Liver (tissue), 3 donors: ENCODE measurements at regions not wholly inside any gene's neighbourhood (a gene's known extent, or its start where the extent isn't known, plus 50 kb on each side); places are given as distances from the start of the nearest gene placed in this dataset.

Experiments used
- EGR1 ChIP-seq, 2 donors: IDR thresholded peaks; 2 replicates each; pipeline ENCODE4 v1.6.1; 2016 to 2018; ENCODE audit warnings: antibody characterized with exemption in 2 of 2, low read depth in 2 of 2
- FOXA1 ChIP-seq: IDR thresholded peaks from 2 replicates; pipeline ENCODE4 v1.6.1; 2016; ENCODE audit warnings: antibody characterized with exemption
- GABPA ChIP-seq, 2 donors: IDR thresholded peaks in 1 of 2; conservative IDR thresholded peaks in 1 of 2; 2 replicates each; pipeline ENCODE4 v1.6.1; 2016; ENCODE audit warnings: antibody characterized with exemption in 2 of 2, mild to moderate bottlenecking in 1 of 2, moderate library complexity in 1 of 2
- HNF4A ChIP-seq, 2 donors: conservative IDR thresholded peaks; 2 replicates each; pipeline ENCODE4 v1.6.1; 2016; ENCODE audit warnings: antibody characterized with exemption in 2 of 2, mild to moderate bottlenecking in 2 of 2
- JUND ChIP-seq, 2 donors: IDR thresholded peaks; 2 replicates each; pipeline ENCODE4 v1.6.1; 2016; ENCODE audit warnings: antibody characterized with exemption in 2 of 2
- RAD21 ChIP-seq, 2 donors: IDR thresholded peaks; 2 replicates each; pipeline ENCODE4 v1.6.1; 2016; ENCODE audit warnings: antibody characterized with exemption in 2 of 2, mild to moderate bottlenecking in 2 of 2
- SP1 ChIP-seq: IDR thresholded peaks from 2 replicates; pipeline ENCODE4 v1.6.1; 2018; ENCODE audit warnings: antibody characterized with exemption, mild to moderate bottlenecking
- TAF1 ChIP-seq: conservative IDR thresholded peaks from 2 replicates; pipeline ENCODE4 v1.6.1; 2016; ENCODE audit warnings: antibody characterized with exemption, mild to moderate bottlenecking
- YY1 ChIP-seq: IDR thresholded peaks from 2 replicates; pipeline ENCODE4 v1.6.1; 2016; ENCODE audit warnings: antibody characterized with exemption, mild to moderate bottlenecking
- TF ChIP-seq, protein P1 (sequence below): fragments of 150-350 bp; IDR thresholded peaks from 2 replicates; pipeline ENCODE4 v1.5.1; 2017; ENCODE audit warnings: improper control_type of control experiment, low read depth, low read length; ENCODE audit not compliant: missing input control
- TF ChIP-seq, protein P2 (sequence below): IDR thresholded peaks from 2 replicates; pipeline ENCODE4 v1.6.1; 2016; ENCODE audit warnings: antibody characterized with exemption, mild to moderate bottlenecking
- TF ChIP-seq, protein P3 (sequence below): IDR thresholded peaks from 2 replicates; pipeline ENCODE4 v1.6.1; 2016; ENCODE audit warnings: antibody characterized with exemption
- TF ChIP-seq, protein P4 (sequence below): IDR thresholded peaks from 2 replicates; pipeline ENCODE4 v1.6.1; 2016; ENCODE audit warnings: antibody characterized with exemption
- TF ChIP-seq, protein P5 (sequence below): IDR thresholded peaks from 2 replicates; pipeline ENCODE4 v1.6.1; 2016; ENCODE audit warnings: antibody characterized with exemption
- donor health status: healthy.
- donor health status: healthy.

DNA sequence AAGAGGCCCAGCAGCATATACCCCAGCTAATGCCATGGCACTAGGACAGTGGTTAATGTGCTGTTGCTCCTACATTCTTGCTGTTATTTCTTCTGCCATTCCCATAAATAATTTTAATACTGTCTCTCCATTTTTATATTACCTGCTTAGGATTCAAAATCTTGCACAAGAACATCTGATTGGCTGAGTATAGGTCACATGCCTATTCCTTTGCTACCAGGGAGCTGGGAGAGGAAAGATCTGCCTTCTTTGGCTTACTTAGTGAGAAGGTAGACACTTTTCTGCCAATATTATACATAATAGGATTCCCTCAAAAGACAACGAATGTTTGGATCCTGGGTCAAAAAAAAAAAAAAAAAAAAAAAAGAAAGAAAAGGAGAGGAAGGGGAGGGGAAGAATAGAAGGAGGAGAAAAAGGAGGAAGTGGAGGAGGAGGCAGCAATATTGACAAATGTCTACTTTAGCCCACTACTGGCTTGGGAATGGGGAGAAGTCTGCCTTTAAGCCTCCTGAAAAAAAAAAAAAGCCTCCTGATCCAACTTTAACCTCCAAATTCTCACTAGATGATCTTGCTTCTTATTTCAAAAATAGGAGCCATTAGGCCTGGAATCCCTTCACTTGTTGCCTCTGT is 134.5 kb upstream of the HNRNPU start:
- TF ChIP-seq, protein P1, sequence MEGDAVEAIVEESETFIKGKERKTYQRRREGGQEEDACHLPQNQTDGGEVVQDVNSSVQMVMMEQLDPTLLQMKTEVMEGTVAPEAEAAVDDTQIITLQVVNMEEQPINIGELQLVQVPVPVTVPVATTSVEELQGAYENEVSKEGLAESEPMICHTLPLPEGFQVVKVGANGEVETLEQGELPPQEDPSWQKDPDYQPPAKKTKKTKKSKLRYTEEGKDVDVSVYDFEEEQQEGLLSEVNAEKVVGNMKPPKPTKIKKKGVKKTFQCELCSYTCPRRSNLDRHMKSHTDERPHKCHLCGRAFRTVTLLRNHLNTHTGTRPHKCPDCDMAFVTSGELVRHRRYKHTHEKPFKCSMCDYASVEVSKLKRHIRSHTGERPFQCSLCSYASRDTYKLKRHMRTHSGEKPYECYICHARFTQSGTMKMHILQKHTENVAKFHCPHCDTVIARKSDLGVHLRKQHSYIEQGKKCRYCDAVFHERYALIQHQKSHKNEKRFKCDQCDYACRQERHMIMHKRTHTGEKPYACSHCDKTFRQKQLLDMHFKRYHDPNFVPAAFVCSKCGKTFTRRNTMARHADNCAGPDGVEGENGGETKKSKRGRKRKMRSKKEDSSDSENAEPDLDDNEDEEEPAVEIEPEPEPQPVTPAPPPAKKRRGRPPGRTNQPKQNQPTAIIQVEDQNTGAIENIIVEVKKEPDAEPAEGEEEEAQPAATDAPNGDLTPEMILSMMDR, result no peak
- TF ChIP-seq, protein P2, sequence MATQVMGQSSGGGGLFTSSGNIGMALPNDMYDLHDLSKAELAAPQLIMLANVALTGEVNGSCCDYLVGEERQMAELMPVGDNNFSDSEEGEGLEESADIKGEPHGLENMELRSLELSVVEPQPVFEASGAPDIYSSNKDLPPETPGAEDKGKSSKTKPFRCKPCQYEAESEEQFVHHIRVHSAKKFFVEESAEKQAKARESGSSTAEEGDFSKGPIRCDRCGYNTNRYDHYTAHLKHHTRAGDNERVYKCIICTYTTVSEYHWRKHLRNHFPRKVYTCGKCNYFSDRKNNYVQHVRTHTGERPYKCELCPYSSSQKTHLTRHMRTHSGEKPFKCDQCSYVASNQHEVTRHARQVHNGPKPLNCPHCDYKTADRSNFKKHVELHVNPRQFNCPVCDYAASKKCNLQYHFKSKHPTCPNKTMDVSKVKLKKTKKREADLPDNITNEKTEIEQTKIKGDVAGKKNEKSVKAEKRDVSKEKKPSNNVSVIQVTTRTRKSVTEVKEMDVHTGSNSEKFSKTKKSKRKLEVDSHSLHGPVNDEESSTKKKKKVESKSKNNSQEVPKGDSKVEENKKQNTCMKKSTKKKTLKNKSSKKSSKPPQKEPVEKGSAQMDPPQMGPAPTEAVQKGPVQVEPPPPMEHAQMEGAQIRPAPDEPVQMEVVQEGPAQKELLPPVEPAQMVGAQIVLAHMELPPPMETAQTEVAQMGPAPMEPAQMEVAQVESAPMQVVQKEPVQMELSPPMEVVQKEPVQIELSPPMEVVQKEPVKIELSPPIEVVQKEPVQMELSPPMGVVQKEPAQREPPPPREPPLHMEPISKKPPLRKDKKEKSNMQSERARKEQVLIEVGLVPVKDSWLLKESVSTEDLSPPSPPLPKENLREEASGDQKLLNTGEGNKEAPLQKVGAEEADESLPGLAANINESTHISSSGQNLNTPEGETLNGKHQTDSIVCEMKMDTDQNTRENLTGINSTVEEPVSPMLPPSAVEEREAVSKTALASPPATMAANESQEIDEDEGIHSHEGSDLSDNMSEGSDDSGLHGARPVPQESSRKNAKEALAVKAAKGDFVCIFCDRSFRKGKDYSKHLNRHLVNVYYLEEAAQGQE, result no peak
- no peak for TF ChIP-seq GABPA (IDR thresholded peaks at IDR 0.05 in 1 of 2, conservative IDR thresholded peaks at IDR 0.05 in 1 of 2)
- no peak for TF ChIP-seq EGR1 (IDR thresholded peaks at IDR 0.05; ENCODE audit: low read depth in 2 of 2)
- TF ChIP-seq TAF1, result no peak
- TF ChIP-seq, protein P3, sequence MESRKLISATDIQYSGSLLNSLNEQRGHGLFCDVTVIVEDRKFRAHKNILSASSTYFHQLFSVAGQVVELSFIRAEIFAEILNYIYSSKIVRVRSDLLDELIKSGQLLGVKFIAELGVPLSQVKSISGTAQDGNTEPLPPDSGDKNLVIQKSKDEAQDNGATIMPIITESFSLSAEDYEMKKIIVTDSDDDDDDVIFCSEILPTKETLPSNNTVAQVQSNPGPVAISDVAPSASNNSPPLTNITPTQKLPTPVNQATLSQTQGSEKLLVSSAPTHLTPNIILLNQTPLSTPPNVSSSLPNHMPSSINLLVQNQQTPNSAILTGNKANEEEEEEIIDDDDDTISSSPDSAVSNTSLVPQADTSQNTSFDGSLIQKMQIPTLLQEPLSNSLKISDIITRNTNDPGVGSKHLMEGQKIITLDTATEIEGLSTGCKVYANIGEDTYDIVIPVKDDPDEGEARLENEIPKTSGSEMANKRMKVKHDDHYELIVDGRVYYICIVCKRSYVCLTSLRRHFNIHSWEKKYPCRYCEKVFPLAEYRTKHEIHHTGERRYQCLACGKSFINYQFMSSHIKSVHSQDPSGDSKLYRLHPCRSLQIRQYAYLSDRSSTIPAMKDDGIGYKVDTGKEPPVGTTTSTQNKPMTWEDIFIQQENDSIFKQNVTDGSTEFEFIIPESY, result no peak
- no peak for TF ChIP-seq RAD21 (IDR thresholded peaks at IDR 0.05)
- TF ChIP-seq, protein P4, sequence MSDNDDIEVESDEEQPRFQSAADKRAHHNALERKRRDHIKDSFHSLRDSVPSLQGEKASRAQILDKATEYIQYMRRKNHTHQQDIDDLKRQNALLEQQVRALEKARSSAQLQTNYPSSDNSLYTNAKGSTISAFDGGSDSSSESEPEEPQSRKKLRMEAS, result no peak
- no peak for TF ChIP-seq FOXA1
- TF ChIP-seq YY1, result no peak
- TF ChIP-seq, protein P5, sequence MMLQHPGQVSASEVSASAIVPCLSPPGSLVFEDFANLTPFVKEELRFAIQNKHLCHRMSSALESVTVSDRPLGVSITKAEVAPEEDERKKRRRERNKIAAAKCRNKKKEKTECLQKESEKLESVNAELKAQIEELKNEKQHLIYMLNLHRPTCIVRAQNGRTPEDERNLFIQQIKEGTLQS, result no peak
- TF ChIP-seq HNF4A (conservative IDR thresholded peaks at IDR 0.05), result no peak
- TF ChIP-seq SP1, result no peak
- no peak for TF ChIP-seq JUND (IDR thresholded peaks at IDR 0.05)
